ENCODE measurements at regions not wholly inside any gene's neighbourhood (a gene's known extent, or its start where the extent isn't known, plus 50 kb on each side); places are given as distances from the start of the nearest gene placed in this dataset.
"Not testable (repeated sequence)": the region's sequence is repeated elsewhere in the genome, so short reads cannot be mapped to it uniquely, and the experiment has no call there.

DNA sequence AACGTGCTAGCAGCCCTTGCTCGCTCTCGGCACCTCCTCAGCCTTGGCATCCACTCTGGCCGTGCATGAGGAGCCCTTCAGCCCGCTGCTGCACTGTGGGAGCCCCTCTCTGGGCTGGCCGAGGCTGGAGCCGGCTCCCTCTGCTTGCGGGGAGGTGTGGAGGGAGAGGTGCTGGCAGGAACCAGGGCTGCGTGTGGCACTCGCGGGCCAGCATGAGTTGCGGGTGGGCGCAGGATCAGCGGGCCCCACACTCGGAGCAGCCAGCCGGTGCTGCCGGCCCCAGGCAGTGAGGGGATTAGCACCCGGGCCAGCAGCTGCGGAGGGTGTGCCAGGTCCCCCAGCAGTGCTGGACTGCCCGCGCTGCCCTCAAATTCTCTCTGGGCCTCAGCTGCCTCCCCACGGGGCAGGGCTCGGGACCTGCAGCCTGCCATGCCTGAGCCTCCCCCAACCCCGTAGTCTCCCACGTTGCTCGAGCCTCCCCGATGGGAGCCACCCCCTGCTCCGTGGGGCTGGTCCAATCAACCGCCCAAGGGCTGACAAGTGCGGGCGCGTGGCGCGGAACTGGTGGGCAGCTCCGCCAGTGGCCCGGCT is 1743.4 kb upstream of the CELF4 start:
- H2BK5ac ChIP-seq (ENCODE audit: low read depth, low read length); H3K23me2 ChIP-seq (ENCODE audit: low read depth, low read length); H3K36me3 ChIP-seq (ENCODE audit: control insufficient read depth in 2 of 4, insufficient read depth in 4 of 4, low read length in 3 of 4); H3K79me1 ChIP-seq (ENCODE audit: low read depth, low read length); H2AK5ac ChIP-seq (ENCODE audit: low read depth, low read length); FAIRE-seq; H2BK12ac ChIP-seq (ENCODE audit: low read depth, low read length); H2BK120ac ChIP-seq (replicated peaks; ENCODE audit: low read depth, low read length); H4K91ac ChIP-seq (replicated peaks; ENCODE audit: insufficient read length, low read length); H3K18ac ChIP-seq (ENCODE audit: extremely low read depth, low read length); H3K27ac ChIP-seq (ENCODE audit: low read depth, low read length); H2AFZ ChIP-seq (ENCODE audit: low read length); H3K4ac ChIP-seq (replicated peaks; ENCODE audit: insufficient read length, low read depth, low read length); H4K5ac ChIP-seq (ENCODE audit: insufficient read length, low read depth, low read length); H2BK15ac ChIP-seq (ENCODE audit: low read length); H3K4me2 ChIP-seq (ENCODE audit: insufficient read depth in 1 of 2, low read depth in 2 of 2, low read length in 2 of 2); H3K56ac ChIP-seq (replicated peaks; ENCODE audit: insufficient read length, low read depth, low read length); H3K79me2 ChIP-seq (ENCODE audit: control insufficient read depth in 1 of 2, insufficient read depth in 2 of 2, low read length in 2 of 2); H4K20me1 ChIP-seq (replicated peaks in 1 of 2; ENCODE audit: control insufficient read depth in 1 of 2, insufficient read depth in 2 of 2, low read length in 2 of 2); DNase-seq (ENCODE audit: low read depth in 1 of 2, low spot score in 2 of 2); H3K23ac ChIP-seq (ENCODE audit: insufficient read length); H3K27me3 ChIP-seq (replicated peaks in 1 of 4; ENCODE audit: control insufficient read depth in 3 of 4, extremely low read depth in 1 of 4, insufficient read depth in 3 of 4, low read length in 3 of 4); H3K4me3 ChIP-seq (ENCODE audit: extremely low read depth in 1 of 4, insufficient read depth in 2 of 4, low read depth in 3 of 4, low read length in 4 of 4); H3K4me1 ChIP-seq (replicated peaks in 1 of 4; ENCODE audit: control insufficient read depth in 3 of 4, insufficient read depth in 4 of 4, low read length in 3 of 4); H3K9ac ChIP-seq (replicated peaks in 1 of 4; ENCODE audit: extremely low read depth in 1 of 4, low read depth in 3 of 4, low read length in 3 of 4); H4K8ac ChIP-seq (ENCODE audit: extremely low read depth, insufficient read depth, low read length); H2BK20ac ChIP-seq (ENCODE audit: low read length); H3K14ac ChIP-seq (ENCODE audit: insufficient read length); POLR2A ChIA-PET (ENCODE audit: partially characterized antibody): not testable (repeated sequence)
- peaks cover 17 to 18% of the 10 kb centered on the region in 2 experiments for H3K9me3 ChIP-seq (ENCODE audit: insufficient read depth in 2 of 2, low read depth in 1 of 2, low read length in 1 of 2)
- 94% methylated on average over 36 of the region's 36 CpGs; no CpG with 5 or more reads in 1 of the 2 experiments for WGBS, 2 experiments (ENCODE audit: extremely low coverage in 1 of 2, insufficient coverage in 1 of 2, insufficient read length in 1 of 2, insufficient replicate concordance in 2 of 2, low coverage in 1 of 2, low lambda C conversion rate in 2 of 2, missing lambda C conversion rate in 1 of 2)
- CTCF ChIA-PET (ENCODE audit: partially characterized antibody), result interaction anchor here (1.0 kb wide), 1 partner anchor 15 kb away, joined by 3 read pairs; no protein-coding TSS in a partner anchor

All from H1 (cell line).